Liver (tissue), 3 donors: ENCODE measurements at regions not wholly inside any gene's neighbourhood (a gene's known extent, or its start where the extent isn't known, plus 50 kb on each side); places are given as distances from the start of the nearest gene placed in this dataset.

Source experiments
- CTCF ChIP-seq: fragments of 150-350 bp; IDR thresholded peaks from 2 replicates; pipeline ENCODE4 v1.5.1; 2017; ENCODE audit warnings: improper control_type of control experiment, low read depth, low read length; ENCODE audit not compliant: missing input control
- HNF4A ChIP-seq, 2 donors: conservative IDR thresholded peaks; 2 replicates each; pipeline ENCODE4 v1.6.1; 2016; ENCODE audit warnings: antibody characterized with exemption in 2 of 2, mild to moderate bottlenecking in 2 of 2
- JUND ChIP-seq, 2 donors: IDR thresholded peaks; 2 replicates each; pipeline ENCODE4 v1.6.1; 2016; ENCODE audit warnings: antibody characterized with exemption in 2 of 2
- MAX ChIP-seq: IDR thresholded peaks from 2 replicates; pipeline ENCODE4 v1.6.1; 2016; ENCODE audit warnings: antibody characterized with exemption
- RAD21 ChIP-seq, 2 donors: IDR thresholded peaks; 2 replicates each; pipeline ENCODE4 v1.6.1; 2016; ENCODE audit warnings: antibody characterized with exemption in 2 of 2, mild to moderate bottlenecking in 2 of 2
- REST ChIP-seq: IDR thresholded peaks from 2 replicates; pipeline ENCODE4 v1.6.1; 2016; ENCODE audit warnings: antibody characterized with exemption, mild to moderate bottlenecking
- SP1 ChIP-seq: IDR thresholded peaks from 2 replicates; pipeline ENCODE4 v1.6.1; 2018; ENCODE audit warnings: antibody characterized with exemption, mild to moderate bottlenecking
- TAF1 ChIP-seq: conservative IDR thresholded peaks from 2 replicates; pipeline ENCODE4 v1.6.1; 2016; ENCODE audit warnings: antibody characterized with exemption, mild to moderate bottlenecking
- YY1 ChIP-seq: IDR thresholded peaks from 2 replicates; pipeline ENCODE4 v1.6.1; 2016; ENCODE audit warnings: antibody characterized with exemption, mild to moderate bottlenecking
- ZBTB33 ChIP-seq: IDR thresholded peaks from 2 replicates; pipeline ENCODE4 v1.6.1; 2016; ENCODE audit warnings: antibody characterized with exemption
- donor health status: healthy.
- donor health status: healthy.

GRCh38 chrX:80316526-80316925, 103.7 kb upstream of the TENT5D start:
- TF ChIP-seq ZBTB33 = no peak
- TF ChIP-seq SP1 = no peak
- TF ChIP-seq HNF4A (conservative IDR thresholded peaks at IDR 0.05) = no peak
- TF ChIP-seq CTCF = no peak
- TF ChIP-seq JUND (IDR thresholded peaks at IDR 0.05) = no peak
- no peak for TF ChIP-seq TAF1
- TF ChIP-seq YY1 = no peak
- no peak for TF ChIP-seq MAX
- no peak for TF ChIP-seq REST
- no peak for TF ChIP-seq RAD21 (IDR thresholded peaks at IDR 0.05)
